AG04450 (cell line): ENCODE measurements at regions not wholly inside any gene's neighbourhood (a gene's known extent, or its start where the extent isn't known, plus 50 kb on each side); places are given as distances from the start of the nearest gene placed in this dataset.
"Not testable (repeated sequence)": the region's sequence is repeated elsewhere in the genome, so short reads cannot be mapped to it uniquely, and the experiment has no call there.

Experiments used
- CTCF ChIA-PET: fragments of 300-600, 350-600 bp; formaldehyde crosslinking; extraction: SDS; loops from one replicate; lab custom pipeline; 2022; ENCODE audit warnings: antibody characterized with exemption, inconsistent platforms; lab: Charles Lee
- POLR2A ChIA-PET: fragments of 350-600 bp; formaldehyde crosslinking; extraction: SDS; loops from one replicate; lab custom pipeline; 2021; ENCODE audit warnings: antibody characterized with exemption, inconsistent platforms; lab: Yijun Ruan, JAX
- DNase-seq: peaks from one replicate; pipeline ENCODE4 v3.0.0-alpha.2; 2011; ENCODE audit warnings: low read depth, low spot score
- H3K27ac ChIP-seq: one replicate; pipeline ENCODE4 v1.5.1; 2012; ENCODE audit warnings: low read depth, low read length, control low read depth
- H3K27me3 ChIP-seq: one replicate; pipeline ENCODE4 v1.6.0; 2012; ENCODE audit warnings: low read length; ENCODE audit not compliant: control insufficient read depth, insufficient read depth
- H3K4me3 ChIP-seq: 2 replicates; pipeline ENCODE4 v1.5.1; 2011; ENCODE audit warnings: mild to moderate bottlenecking, low read depth, low read length, control low read depth
- H3K9me3 ChIP-seq: 2 replicates; pipeline ENCODE4 v1.5.1; 2012; ENCODE audit warnings: low read length; ENCODE audit not compliant: control insufficient read depth, insufficient read depth
- CTCF ChIP-seq: IDR thresholded peaks from 2 replicates; pipeline ENCODE4 v1.5.1; 2011; ENCODE audit warnings: low read depth, low read length, control low read depth, inconsistent platforms

- H3K27ac ChIP-seq, result peak overlapping the region; percentile 57
- CTCF ChIA-PET, result not testable (repeated sequence)
Measured at GRCh38 chr2:87469180-87470151, 278.4 kb upstream of the PLGLB2 start.

GRCh38 chr2:87470381-87471380 is 277.2 kb upstream of the PLGLB2 start:
- DNase-seq, H3K27me3 ChIP-seq, CTCF ChIA-PET, POLR2A ChIA-PET, H3K27ac ChIP-seq, H3K9me3 ChIP-seq, H3K4me3 ChIP-seq: not testable (repeated sequence)

More at GRCh38 chr2:87469180-87470151, 278.4 kb upstream of the PLGLB2 start:
- H3K9me3 ChIP-seq, DNase-seq, H3K27me3 ChIP-seq, POLR2A ChIA-PET, H3K4me3 ChIP-seq: not testable (repeated sequence)

- POLR2A ChIA-PET, H3K4me3 ChIP-seq, H3K9me3 ChIP-seq, DNase-seq, H3K27me3 ChIP-seq, H3K27ac ChIP-seq, CTCF ChIA-PET: not testable (repeated sequence)
- TF ChIP-seq CTCF, result 0 out of 2 replicates have a peak, but pooled peaks have one; percentile 22
Measured at GRCh38 chr2:87471478-87471877, 276.4 kb upstream of the PLGLB2 start.

- POLR2A ChIA-PET, H3K9me3 ChIP-seq, CTCF ChIA-PET, H3K27me3 ChIP-seq, DNase-seq, H3K4me3 ChIP-seq: not testable (repeated sequence)
- H3K27ac ChIP-seq, result peak overlapping the region; percentile 65
Measured at GRCh38 chr2:87476223-87476872, 271.5 kb upstream of the PLGLB2 start.

- CTCF ChIA-PET, result not testable (repeated sequence)
Measured at GRCh38 chr2:87476936-87477335, 271.0 kb upstream of the PLGLB2 start.

GRCh38 chr2:87477669-87478428 is 270.0 kb upstream of the PLGLB2 start:
- H3K27me3 ChIP-seq, DNase-seq, H3K9me3 ChIP-seq, POLR2A ChIA-PET, CTCF ChIA-PET: not testable (repeated sequence)
- Histone ChIP-seq H3K4me3 (peak overlapping the region; percentile 22; the same call in 1 of the 2 replicates), H3K27ac (peak overlapping the region; percentile 65)

More at GRCh38 chr2:87476936-87477335, 271.0 kb upstream of the PLGLB2 start:
- H3K4me3 ChIP-seq, H3K27me3 ChIP-seq, DNase-seq, H3K9me3 ChIP-seq, POLR2A ChIA-PET: not testable (repeated sequence)
- peak overlapping the region; percentile 65 for H3K27ac ChIP-seq

- H3K27ac ChIP-seq, H3K27me3 ChIP-seq, POLR2A ChIA-PET, H3K4me3 ChIP-seq, H3K9me3 ChIP-seq, CTCF ChIA-PET, DNase-seq: not testable (repeated sequence)
Measured at GRCh38 chr2:87478911-87479310, 269.0 kb upstream of the PLGLB2 start.

- DNase-seq, CTCF ChIA-PET, H3K4me3 ChIP-seq, H3K27me3 ChIP-seq, H3K9me3 ChIP-seq, H3K27ac ChIP-seq, POLR2A ChIA-PET: not testable (repeated sequence)
Measured at GRCh38 chr2:87483093-87483680, 264.7 kb upstream of the PLGLB2 start.

GRCh38 chr2:87484363-87484762 is 263.5 kb upstream of the PLGLB2 start:
- H3K27ac ChIP-seq, H3K27me3 ChIP-seq, H3K4me3 ChIP-seq, CTCF ChIA-PET, DNase-seq, POLR2A ChIA-PET, H3K9me3 ChIP-seq: not testable (repeated sequence)
